ENCODE measurements at regions not wholly inside any gene's neighbourhood (a gene's known extent, or its start where the extent isn't known, plus 50 kb on each side); places are given as distances from the start of the nearest gene placed in this dataset.

- ATAC-seq (ENCODE audit: low FRiP score in 2 of 2) (no peak), DNase-seq (no peak)
- TF ChIP-seq EP300 (IDR thresholded peaks at IDR 0.05) (no peak), POLR2AphosphoS5 (IDR thresholded peaks at IDR 0.05) (no peak), CTCF (IDR thresholded peaks at IDR 0.05) (no peak), POLR2A (IDR thresholded peaks at IDR 0.05) (no peak)
- Histone ChIP-seq H3K27ac (no peak overlapping the region), H3K27me3 (no peaks in the 10 kb centered on the region), H3K4me1 (peaks cover 0 to 5% (median 2%) of the 10 kb centered on the region in 4 donors), H3K4me3 (no peak overlapping the region), H3K9me3 (peaks cover 0 to 9% (median 0%) of the 10 kb centered on the region in 4 donors), H3K36me3 (no peaks in the 10 kb centered on the region)
- WGBS, 2 donors = 81 to 91% methylated on average over 2 of the region's 2 CpGs
Observed at GRCh38 chr2:144102386-144102785, 417.5 kb downstream of the ZEB2 start.

GRCh38 chr2:144099780-144100377 lies 420.0 kb downstream of the ZEB2 start:
- ATAC-seq (ENCODE audit: low FRiP score in 2 of 2) (peak in 1 of 2 donors; percentile 85), DNase-seq (no peak)
- TF ChIP-seq CTCF (IDR thresholded peaks at IDR 0.05) (peak in 4 of 6 experiments; percentile 22 to 55 (median 31)), POLR2AphosphoS5 (IDR thresholded peaks at IDR 0.05) (no peak)
- WGBS, 2 donors = 60 to 74% methylated on average over 6 of the region's 6 CpGs
- H3K4me3 ChIP-seq = no peak overlapping the region
- peak overlapping the region in 1 of 4 donors; percentile 28 for H3K27ac ChIP-seq
- H3K4me1 ChIP-seq = peaks cover 3 to 10% (median 5%) of the 10 kb centered on the region in 4 donors
- H3K9me3 ChIP-seq = peaks cover 0 to 9% (median 0%) of the 10 kb centered on the region in 4 donors
- no peaks in the 10 kb centered on the region for H3K36me3 ChIP-seq
- H3K27me3 ChIP-seq = no peaks in the 10 kb centered on the region

GRCh38 chr2:144099340-144099739 lies 420.6 kb downstream of the ZEB2 start:
- peaks cover 0 to 6% (median 0%) of the 10 kb centered on the region in 4 donors for H3K9me3 ChIP-seq
- H3K27ac ChIP-seq = peak overlapping the region in 1 of 4 donors; percentile 28
- no peaks in the 10 kb centered on the region for H3K36me3 ChIP-seq
- no peaks in the 10 kb centered on the region for H3K27me3 ChIP-seq
- 85 to 93% methylated on average over 4 of the region's 4 CpGs for WGBS, 2 donors
- ATAC-seq (ENCODE audit: low FRiP score in 2 of 2) = no peak
- no peak overlapping the region for H3K4me3 ChIP-seq
- TF ChIP-seq POLR2AphosphoS5 (IDR thresholded peaks at IDR 0.05) = no peak
- TF ChIP-seq POLR2A (IDR thresholded peaks at IDR 0.05) = no peak
- TF ChIP-seq CTCF (IDR thresholded peaks at IDR 0.05) = no peak
- no peak for TF ChIP-seq EP300 (IDR thresholded peaks at IDR 0.05)
- DNase-seq = no peak
- H3K4me1 ChIP-seq = peaks cover 3 to 10% (median 5%) of the 10 kb centered on the region in 4 donors

DNA sequence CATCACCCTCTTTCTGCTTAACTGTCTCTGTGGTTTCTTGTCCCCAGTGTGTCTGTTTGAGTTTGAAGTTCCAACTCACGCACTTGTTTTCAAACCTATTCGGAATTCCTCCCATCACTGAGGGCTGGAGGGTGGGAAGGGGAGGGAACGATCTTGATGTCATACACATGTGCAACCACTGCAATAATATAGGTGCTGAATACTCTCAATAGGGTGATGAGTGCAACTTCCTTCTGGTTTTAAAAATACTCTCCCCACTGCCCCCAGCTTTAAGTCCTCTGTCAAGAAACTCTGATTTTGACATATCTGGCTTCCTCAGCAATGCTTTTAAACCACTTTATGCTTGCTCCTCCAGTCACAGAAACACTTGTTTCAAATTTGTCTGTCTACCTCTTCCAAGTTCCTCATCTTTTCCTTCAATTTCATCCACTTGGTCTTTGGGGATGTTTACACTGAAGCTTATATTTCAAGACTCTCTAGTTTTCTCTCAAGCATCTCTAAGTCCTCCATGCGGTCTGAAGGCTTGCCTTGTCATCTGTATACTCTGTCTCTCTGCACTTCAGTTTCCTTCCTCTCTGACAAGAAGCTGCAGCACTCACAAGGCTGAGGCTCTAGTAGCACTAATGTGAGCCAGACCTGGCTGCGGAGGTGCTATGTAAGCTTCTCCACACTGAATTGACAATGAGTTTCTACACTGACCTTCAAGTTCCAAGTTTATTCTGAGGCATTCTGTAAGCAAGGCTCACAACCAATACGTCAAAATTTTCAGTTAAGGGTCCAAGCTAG lies 422.3 kb downstream of the ZEB2 start:
- no peak for ATAC-seq (ENCODE audit: low FRiP score in 2 of 2)
- no peak for DNase-seq
- 45 to 64% methylated on average over 6 of the region's 6 CpGs for WGBS, 2 donors

More for the DNA sequence above, 422.3 kb downstream of the ZEB2 start:
- H3K36me3 ChIP-seq = no peaks in the 10 kb centered on the region
- peaks cover 3 to 10% (median 5%) of the 10 kb centered on the region in 4 donors for H3K4me1 ChIP-seq
- no peaks in the 10 kb centered on the region for H3K9me3 ChIP-seq
- no peaks in the 10 kb centered on the region for H3K27me3 ChIP-seq
- no peak overlapping the region for H3K4me3 ChIP-seq
- peak overlapping the region in 1 of 4 donors; percentile 7 for H3K27ac ChIP-seq
- TF ChIP-seq POLR2AphosphoS5 (IDR thresholded peaks at IDR 0.05) = no peak
- TF ChIP-seq POLR2A (IDR thresholded peaks at IDR 0.05) = no peak
- TF ChIP-seq EP300 (IDR thresholded peaks at IDR 0.05) = no peak
- no peak for TF ChIP-seq CTCF (IDR thresholded peaks at IDR 0.05)

All from upper lobe of left lung (tissue), 6 donors.